ENCODE measurements at regions not wholly inside any gene's neighbourhood (a gene's known extent, or its start where the extent isn't known, plus 50 kb on each side); places are given as distances from the start of the nearest gene placed in this dataset.

DNA sequence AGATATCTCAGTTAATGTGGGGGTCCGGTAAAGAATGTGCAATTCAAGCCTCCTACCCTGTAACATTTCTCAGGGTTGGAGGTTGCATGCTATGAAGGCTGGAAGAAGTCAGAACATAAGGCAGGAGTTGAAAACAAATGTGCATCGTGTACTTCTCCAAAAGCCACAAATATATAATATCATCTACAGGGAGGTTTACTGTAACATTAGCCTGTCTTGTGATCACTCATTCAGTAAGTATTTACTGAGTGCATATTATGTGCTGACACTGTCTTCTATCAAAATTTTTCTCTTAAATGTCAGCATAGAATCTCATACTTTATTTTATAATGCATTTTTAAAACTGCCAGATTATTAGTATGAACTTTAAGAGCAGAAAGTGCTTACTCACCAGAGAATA is 105.6 kb upstream of the ZNF366 start:
- TF ChIP-seq, protein P1, sequence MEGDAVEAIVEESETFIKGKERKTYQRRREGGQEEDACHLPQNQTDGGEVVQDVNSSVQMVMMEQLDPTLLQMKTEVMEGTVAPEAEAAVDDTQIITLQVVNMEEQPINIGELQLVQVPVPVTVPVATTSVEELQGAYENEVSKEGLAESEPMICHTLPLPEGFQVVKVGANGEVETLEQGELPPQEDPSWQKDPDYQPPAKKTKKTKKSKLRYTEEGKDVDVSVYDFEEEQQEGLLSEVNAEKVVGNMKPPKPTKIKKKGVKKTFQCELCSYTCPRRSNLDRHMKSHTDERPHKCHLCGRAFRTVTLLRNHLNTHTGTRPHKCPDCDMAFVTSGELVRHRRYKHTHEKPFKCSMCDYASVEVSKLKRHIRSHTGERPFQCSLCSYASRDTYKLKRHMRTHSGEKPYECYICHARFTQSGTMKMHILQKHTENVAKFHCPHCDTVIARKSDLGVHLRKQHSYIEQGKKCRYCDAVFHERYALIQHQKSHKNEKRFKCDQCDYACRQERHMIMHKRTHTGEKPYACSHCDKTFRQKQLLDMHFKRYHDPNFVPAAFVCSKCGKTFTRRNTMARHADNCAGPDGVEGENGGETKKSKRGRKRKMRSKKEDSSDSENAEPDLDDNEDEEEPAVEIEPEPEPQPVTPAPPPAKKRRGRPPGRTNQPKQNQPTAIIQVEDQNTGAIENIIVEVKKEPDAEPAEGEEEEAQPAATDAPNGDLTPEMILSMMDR (conservative IDR thresholded peaks at IDR 0.05): no peak
- TF ChIP-seq ZFX (IDR thresholded peaks at IDR 0.05): no peak

All from C4-2B (cell line).